ENCODE measurements at regions not wholly inside any gene's neighbourhood (a gene's known extent, or its start where the extent isn't known, plus 50 kb on each side); places are given as distances from the start of the nearest gene placed in this dataset.

DNA sequence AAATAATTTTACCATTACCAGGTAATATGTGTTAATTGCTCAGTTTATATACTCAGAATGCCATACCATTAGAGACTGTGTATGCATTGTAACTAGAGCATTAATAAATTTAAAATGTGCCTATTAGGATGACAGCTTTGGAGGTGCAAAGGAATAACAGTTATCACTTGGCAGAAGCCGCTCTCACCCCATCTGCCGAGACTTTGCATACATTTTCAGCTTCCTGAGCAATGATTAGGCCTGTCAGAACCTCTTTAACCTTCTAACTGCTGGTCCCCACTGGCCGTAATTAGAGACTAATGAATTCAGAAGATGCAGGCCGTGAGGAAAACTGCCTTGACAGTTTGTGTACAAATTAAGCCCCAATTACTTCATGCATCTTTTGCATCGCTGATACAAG is 158.0 kb upstream of the PROX1 start:
- no peaks in the 10 kb centered on the region for H3K27me3 ChIP-seq
- H3K4me3 ChIP-seq: no peak overlapping the region
- H3K4me1 ChIP-seq: no peaks in the 10 kb centered on the region
- no peak for TF ChIP-seq Cebpa-rat (IDR thresholded peaks at IDR 0.05)
- H3K4me2 ChIP-seq: no peak overlapping the region
- no peaks in the 10 kb centered on the region for H4K20me1 ChIP-seq
- H3K9ac ChIP-seq: no peak overlapping the region
- H3K27ac ChIP-seq: no peak overlapping the region
- peaks cover 0 to 13% (median 0%) of the 10 kb centered on the region in 11 experiments; a peak in 4 of 22 replicates for H3K9me3 ChIP-seq (replicated peaks in 1 of 11)
- no peaks in the 10 kb centered on the region for H3K36me3 ChIP-seq

DNA sequence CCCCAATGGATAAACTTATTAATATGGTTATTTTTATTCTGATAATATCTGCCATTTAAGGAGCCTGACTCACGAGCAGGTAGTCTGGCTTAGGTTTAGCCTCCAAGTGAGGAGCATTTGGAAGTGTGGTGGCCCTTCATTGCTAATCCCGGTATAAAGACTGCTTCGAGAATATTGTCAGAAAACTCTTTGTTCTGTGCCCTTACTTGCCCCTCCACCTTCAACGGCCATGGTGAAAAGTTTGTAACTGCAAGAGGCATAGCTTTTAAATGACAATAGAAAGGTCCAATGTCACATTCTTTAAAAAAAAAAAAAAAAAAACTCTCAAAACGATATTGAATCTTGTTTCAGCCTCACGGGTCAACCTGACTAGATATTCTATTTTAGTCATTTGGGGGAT is 157.4 kb upstream of the PROX1 start:
- Histone ChIP-seq H3K4me3 (no peak overlapping the region), H3K27ac (no peak overlapping the region), H3K4me2 (no peak overlapping the region), H3K27me3 (no peaks in the 10 kb centered on the region), H3K36me3 (no peaks in the 10 kb centered on the region), H3K4me1 (no peaks in the 10 kb centered on the region), H3K9ac (no peak overlapping the region), H3K9me3 (replicated peaks in 1 of 11) (peaks cover 0 to 13% (median 0%) of the 10 kb centered on the region in 11 experiments; a peak in 4 of 22 replicates), H4K20me1 (no peaks in the 10 kb centered on the region)
- no peak for TF ChIP-seq Cebpa-rat (IDR thresholded peaks at IDR 0.05)

- Histone ChIP-seq H3K4me3 (no peak overlapping the region), H3K36me3 (no peaks in the 10 kb centered on the region), H3K9ac (no peak overlapping the region), H4K20me1 (no peaks in the 10 kb centered on the region), H3K4me2 (no peak overlapping the region), H3K27ac (no peak overlapping the region), H3K4me1 (no peaks in the 10 kb centered on the region), H3K27me3 (no peaks in the 10 kb centered on the region), H3K9me3 (replicated peaks in 1 of 11) (peaks cover 0 to 5% (median 0%) of the 10 kb centered on the region in 11 experiments; a peak in 1 of 22 replicates)
- no peak for TF ChIP-seq Cebpa-rat (IDR thresholded peaks at IDR 0.05)
These were observed 147.2 kb upstream of the PROX1 start for GRCh38 chr1:213840575-213840974.

DNA sequence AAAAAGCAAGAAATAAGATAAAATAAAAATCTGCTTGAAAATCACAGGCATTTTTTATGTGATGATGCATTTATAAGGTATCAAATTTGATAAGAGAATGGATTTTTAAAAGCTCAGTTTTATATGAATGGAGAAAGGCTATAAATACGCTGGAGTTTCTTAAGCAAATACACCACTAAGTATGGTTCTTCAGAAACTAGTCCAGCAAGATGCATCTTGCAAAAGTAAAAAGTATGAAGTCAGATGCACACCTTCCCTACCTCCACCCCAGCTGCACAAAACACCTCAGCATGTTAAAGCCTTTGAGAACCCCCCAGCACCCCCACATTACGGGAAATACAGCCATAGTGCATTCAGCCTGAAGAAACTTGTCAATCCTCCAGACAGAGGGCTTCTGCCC is 143.1 kb upstream of the PROX1 start:
- no peak for TF ChIP-seq Cebpa-rat (IDR thresholded peaks at IDR 0.05)
- Histone ChIP-seq H3K27me3 (no peaks in the 10 kb centered on the region), H3K4me1 (no peaks in the 10 kb centered on the region), H3K9me3 (replicated peaks in 1 of 11) (no peaks in the 10 kb centered on the region), H3K27ac (no peak overlapping the region), H3K9ac (no peak overlapping the region), H3K36me3 (no peaks in the 10 kb centered on the region), H3K4me2 (no peak overlapping the region), H4K20me1 (no peaks in the 10 kb centered on the region), H3K4me3 (no peak overlapping the region)

DNA sequence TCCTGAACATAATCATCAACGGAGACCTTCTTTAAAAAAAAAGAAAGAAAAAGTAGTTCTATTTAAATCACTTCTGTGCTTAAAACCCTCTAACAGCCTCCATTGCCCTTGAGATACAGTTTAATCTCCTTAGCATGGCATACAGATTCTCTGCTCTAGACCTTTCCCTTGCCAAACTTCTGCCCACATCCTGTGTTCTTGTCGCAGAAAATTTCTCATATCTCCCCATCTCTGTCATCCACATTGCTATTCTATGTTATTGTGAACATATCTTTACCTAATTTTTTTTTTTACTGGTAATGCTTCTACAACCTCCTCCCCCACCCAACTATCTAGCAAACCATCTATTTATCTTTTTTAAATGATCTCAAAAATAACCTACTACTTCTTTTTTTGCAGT is 135.7 kb upstream of the PROX1 start:
- no peaks in the 10 kb centered on the region for H3K9me3 ChIP-seq (replicated peaks in 1 of 11)
- TF ChIP-seq Cebpa-rat (IDR thresholded peaks at IDR 0.05): no peak
- no peak overlapping the region for H3K27ac ChIP-seq
- no peak overlapping the region for H3K9ac ChIP-seq
- no peak overlapping the region for H3K4me3 ChIP-seq
- H3K4me2 ChIP-seq: no peak overlapping the region
- no peaks in the 10 kb centered on the region for H4K20me1 ChIP-seq
- no peaks in the 10 kb centered on the region for H3K27me3 ChIP-seq
- no peaks in the 10 kb centered on the region for H3K4me1 ChIP-seq
- no peaks in the 10 kb centered on the region for H3K36me3 ChIP-seq

- no peak for TF ChIP-seq Cebpa-rat (IDR thresholded peaks at IDR 0.05)
- Histone ChIP-seq H3K4me3 (no peak overlapping the region), H3K4me2 (no peak overlapping the region), H3K27ac (no peak overlapping the region), H3K9me3 (replicated peaks in 1 of 11) (no peaks in the 10 kb centered on the region), H3K4me1 (no peaks in the 10 kb centered on the region), H3K9ac (no peak overlapping the region), H3K36me3 (no peaks in the 10 kb centered on the region), H4K20me1 (no peaks in the 10 kb centered on the region), H3K27me3 (no peaks in the 10 kb centered on the region)
These were observed 129.2 kb upstream of the PROX1 start for GRCh38 chr1:213858581-213858980.

DNA sequence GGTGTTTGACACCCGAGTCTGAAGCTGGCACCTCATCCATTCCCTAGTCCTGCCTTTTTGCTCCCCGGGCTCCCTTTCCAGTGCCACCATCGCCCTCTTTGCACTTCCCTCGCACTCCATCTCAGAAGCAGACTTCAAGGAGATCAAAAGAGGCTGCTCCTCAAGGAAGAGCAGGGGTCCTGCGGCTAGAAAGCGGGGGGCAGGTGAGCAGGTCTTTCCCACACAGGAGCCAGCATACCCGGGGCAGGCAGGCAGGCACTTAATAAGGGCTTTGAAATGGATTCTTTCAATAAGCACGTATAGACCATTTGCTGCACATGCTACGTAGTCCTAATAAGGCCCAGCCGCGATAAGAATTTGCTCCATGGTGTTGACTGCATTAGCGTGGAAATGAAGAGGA is 125.9 kb upstream of the PROX1 start:
- Histone ChIP-seq H3K4me3 (no peak overlapping the region), H3K9ac (no peak overlapping the region), H3K36me3 (no peaks in the 10 kb centered on the region), H4K20me1 (no peaks in the 10 kb centered on the region), H3K4me2 (no peak overlapping the region), H3K27ac (no peak overlapping the region), H3K4me1 (no peaks in the 10 kb centered on the region), H3K9me3 (replicated peaks in 1 of 11) (no peaks in the 10 kb centered on the region), H3K27me3 (no peaks in the 10 kb centered on the region)
- TF ChIP-seq Cebpa-rat (IDR thresholded peaks at IDR 0.05): no peak

GRCh38 chr1:213864091-213864490 is 123.7 kb upstream of the PROX1 start:
- no peak overlapping the region for H3K27ac ChIP-seq

DNA sequence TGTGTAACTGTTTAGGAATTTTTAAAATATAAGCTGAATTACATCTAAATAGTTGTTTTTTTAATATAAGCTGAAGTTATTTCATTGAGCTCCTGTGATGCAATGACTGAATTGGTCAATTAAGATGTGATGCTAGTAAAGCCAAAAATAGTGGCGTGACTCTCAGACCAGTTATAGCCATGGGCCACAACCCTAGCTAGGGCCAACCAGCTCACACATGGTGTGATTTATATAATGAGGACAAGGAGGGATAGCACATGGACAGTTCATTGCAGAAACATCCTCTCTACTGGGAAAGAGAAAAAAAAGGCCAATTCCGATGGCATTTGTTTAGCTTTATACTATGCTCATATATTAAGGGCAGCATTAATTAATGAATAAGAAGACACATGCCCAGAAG is 119.3 kb upstream of the PROX1 start:
- no peak overlapping the region for H3K27ac ChIP-seq
- H3K27me3 ChIP-seq: no peaks in the 10 kb centered on the region
- no peak for TF ChIP-seq Cebpa-rat (IDR thresholded peaks at IDR 0.05)
- H3K36me3 ChIP-seq: no peaks in the 10 kb centered on the region
- H3K4me3 ChIP-seq: no peak overlapping the region
- H3K9me3 ChIP-seq (replicated peaks in 1 of 11): no peaks in the 10 kb centered on the region
- H3K9ac ChIP-seq: no peak overlapping the region
- no peak overlapping the region for H3K4me2 ChIP-seq
- H3K4me1 ChIP-seq: no peaks in the 10 kb centered on the region
- no peaks in the 10 kb centered on the region for H4K20me1 ChIP-seq

More at GRCh38 chr1:213864091-213864490, 123.7 kb upstream of the PROX1 start:
- H3K4me1 ChIP-seq: no peaks in the 10 kb centered on the region
- no peak overlapping the region for H3K9ac ChIP-seq
- no peak overlapping the region for H3K4me2 ChIP-seq
- no peaks in the 10 kb centered on the region for H3K36me3 ChIP-seq
- TF ChIP-seq Cebpa-rat (IDR thresholded peaks at IDR 0.05): no peak
- no peaks in the 10 kb centered on the region for H4K20me1 ChIP-seq
- no peaks in the 10 kb centered on the region for H3K9me3 ChIP-seq (replicated peaks in 1 of 11)
- H3K4me3 ChIP-seq: no peak overlapping the region
- H3K27me3 ChIP-seq: no peaks in the 10 kb centered on the region

- Histone ChIP-seq H3K9me3 (replicated peaks in 1 of 11) (no peaks in the 10 kb centered on the region), H3K4me3 (no peak overlapping the region), H3K36me3 (no peaks in the 10 kb centered on the region), H3K27ac (no peak overlapping the region), H3K4me1 (no peaks in the 10 kb centered on the region), H3K4me2 (no peak overlapping the region), H3K27me3 (no peaks in the 10 kb centered on the region), H4K20me1 (no peaks in the 10 kb centered on the region), H3K9ac (no peak overlapping the region)
- TF ChIP-seq Cebpa-rat (IDR thresholded peaks at IDR 0.05): no peak
These were observed 116.6 kb upstream of the PROX1 start for GRCh38 chr1:213871179-213871578.

- H4K20me1 ChIP-seq: no peaks in the 10 kb centered on the region
- no peaks in the 10 kb centered on the region for H3K36me3 ChIP-seq
- no peak overlapping the region for H3K4me3 ChIP-seq
- no peak overlapping the region for H3K27ac ChIP-seq
- H3K9ac ChIP-seq: no peak overlapping the region
- no peak for TF ChIP-seq Cebpa-rat (IDR thresholded peaks at IDR 0.05)
- no peaks in the 10 kb centered on the region for H3K4me1 ChIP-seq
- no peaks in the 10 kb centered on the region for H3K27me3 ChIP-seq
- no peak overlapping the region for H3K4me2 ChIP-seq
- no peaks in the 10 kb centered on the region for H3K9me3 ChIP-seq (replicated peaks in 1 of 11)
These were observed 113.0 kb upstream of the PROX1 start for GRCh38 chr1:213874789-213875188.

All from BLaER1 treated with 17β-estradiol and CSF1 and Interleukin-3, amounts not matched to agents 10 nM and 100 nM (cell line).